SKM-1 treated with dmso at 0.1 percent for 144 hours (cell line): ENCODE measurements at regions not wholly inside any gene's neighbourhood (a gene's known extent, or its start where the extent isn't known, plus 50 kb on each side); places are given as distances from the start of the nearest gene placed in this dataset.

Experiments
- DNase-seq: peaks from one replicate; lab custom pipeline; 2025; ENCODE audit not compliant: unreplicated experiment; lab: John Stamatoyannopoulos, UW

DNA sequence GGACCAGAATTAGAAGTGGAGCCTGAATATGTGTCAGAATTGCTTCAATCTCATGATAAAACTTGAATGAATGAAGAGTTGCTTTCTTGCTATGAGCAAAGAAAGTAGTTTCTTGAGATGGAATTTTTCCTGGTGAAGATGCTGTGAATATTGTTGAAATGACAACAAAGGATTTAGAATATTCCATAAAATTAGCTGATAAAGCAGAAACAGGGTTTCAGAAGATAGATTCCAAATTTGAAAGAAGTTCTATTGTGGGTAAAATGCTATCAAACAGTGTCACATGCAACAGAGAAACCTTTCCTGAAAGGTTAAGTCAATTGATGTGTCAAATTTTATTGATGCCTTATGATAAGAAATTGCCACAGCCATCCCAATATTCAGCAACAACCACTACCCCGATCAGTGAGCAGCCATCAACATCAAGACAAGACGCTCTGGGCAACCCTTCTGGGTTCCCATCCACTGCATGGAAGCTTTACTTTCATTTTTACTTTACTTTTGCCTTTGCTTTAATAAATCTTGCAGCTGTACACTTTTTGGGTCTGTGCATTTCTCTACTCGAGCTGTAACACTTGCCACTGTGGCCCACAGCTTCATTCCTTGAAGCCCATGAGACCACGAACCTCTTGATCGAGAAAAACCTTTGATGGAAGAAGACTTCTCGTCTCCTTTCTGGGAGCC lies 104.0 kb upstream of the SSTR1 start:
- DNase-seq: no peak

DNA sequence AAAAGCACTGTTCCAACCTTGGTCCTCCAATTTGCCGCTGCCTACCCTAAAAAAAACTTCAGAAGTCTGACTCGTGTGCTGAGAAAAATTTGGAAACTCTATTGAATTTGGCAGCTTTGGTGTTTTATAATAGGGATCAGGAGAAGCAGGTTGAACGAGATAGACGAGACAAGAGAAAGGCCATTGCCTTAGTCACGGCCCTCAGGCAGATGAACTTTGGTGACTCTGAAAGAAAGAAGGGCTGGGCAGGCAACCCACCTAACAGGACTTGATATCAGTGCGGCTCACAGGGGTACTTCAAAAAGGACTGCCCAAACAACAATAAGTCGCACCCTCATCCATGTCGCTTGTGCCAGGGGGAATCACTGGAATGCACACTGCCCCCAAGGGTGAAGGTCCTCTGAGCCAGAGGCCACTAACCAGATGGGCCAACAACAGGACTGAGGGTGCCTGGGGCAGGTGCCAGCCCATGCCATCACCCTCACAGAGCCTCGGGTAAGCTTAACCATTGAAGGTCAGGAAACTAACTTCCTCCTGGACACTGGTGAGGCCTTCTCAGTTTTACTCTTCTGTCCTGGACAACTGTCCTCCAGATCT lies 102.5 kb upstream of the SSTR1 start:
- no peak for DNase-seq

DNA sequence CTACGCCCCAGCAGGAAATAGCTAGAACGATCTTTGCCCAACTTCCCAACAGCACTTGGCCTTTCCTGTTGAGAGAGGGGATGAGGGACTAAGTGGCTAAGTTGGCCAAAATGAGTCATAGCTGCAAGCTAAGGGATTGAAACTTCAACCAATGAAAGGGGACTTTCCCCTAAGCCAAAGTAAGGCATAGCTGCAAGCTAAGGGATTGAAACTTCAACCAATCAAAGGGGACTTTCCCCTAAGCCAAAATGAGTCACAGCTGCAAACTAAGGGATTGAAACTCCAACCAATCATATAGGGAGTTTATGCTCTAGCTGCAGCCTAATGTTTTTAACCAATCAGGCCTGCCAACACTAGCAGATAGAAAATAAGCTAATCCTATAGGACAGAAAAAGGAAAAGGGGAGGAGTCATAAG lies 100.5 kb upstream of the SSTR1 start:
- no peak for DNase-seq

DNA sequence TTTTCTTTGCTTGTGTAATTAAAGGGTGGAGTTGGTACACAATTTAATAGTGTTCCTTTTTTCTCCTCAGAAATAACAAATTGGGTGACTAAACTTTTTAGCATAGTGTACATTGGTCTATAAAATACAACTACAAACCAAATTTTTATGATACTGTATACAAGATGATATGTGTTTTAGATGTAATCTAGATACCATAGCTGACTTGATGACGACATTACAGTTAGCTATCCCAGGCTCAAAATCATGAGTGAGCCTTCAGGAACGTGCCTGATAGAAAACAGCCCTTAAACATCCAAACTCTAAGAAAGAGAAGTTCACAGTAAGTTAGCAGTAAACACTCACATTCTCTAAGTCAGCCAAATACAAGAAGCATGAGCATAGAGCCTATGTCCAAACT lies 99.0 kb upstream of the SSTR1 start:
- DNase-seq: no peak

DNA sequence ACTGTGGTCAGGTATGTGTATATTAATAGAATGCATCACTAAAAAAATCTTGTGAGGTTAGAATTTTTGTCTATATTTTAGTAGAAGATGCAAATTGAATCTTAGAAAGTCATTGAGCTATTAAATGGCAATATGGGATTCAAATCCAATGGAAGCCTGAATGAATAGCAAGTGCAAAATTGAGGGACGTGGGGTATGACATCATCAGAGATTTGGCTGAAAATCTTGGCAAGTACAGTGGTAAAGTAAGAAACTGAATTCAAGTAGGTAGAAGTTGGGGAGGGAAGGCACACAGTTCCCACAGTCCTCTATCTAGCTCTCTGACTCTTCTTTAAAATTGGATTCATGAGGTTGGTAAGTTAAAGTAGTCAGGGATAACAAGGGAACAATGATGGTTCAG lies 97.4 kb upstream of the SSTR1 start:
- DNase-seq: no peak

DNA sequence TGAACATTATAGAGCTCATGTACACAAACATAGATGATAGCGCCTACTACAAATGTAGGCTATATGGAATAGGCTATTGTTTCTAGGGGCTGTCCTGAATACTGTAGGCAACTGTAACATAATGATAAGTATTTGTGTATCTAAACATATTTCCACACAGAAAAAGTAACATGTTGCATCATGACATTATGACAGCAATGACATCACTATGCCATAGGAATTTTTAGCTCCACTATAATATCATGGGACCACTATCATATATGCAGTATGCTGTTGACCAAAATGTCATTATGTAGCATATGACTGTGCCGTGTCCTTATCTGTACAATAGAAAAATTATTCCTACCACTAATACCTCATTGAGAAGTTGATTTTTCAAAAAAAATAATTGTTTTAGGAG lies 96.7 kb upstream of the SSTR1 start:
- no peak for DNase-seq

DNA sequence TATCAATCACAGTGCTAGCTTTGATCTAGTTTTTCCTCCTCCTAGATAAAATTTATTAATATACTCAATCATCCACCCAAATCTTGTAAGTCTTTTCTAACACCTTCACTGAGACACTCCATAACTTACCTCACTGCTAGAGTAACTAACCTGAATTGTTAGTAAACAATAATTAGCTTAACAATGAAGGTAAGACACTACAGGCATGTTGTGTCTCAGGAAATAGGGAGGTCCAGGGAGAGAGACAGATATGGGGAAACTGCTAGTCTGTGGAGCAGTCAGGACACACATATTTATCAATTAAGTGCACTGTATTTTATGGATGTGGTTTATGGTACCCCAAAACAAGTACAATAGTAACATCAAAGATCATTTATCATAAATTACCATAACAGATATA lies 94.2 kb upstream of the SSTR1 start:
- no peak for DNase-seq

DNA sequence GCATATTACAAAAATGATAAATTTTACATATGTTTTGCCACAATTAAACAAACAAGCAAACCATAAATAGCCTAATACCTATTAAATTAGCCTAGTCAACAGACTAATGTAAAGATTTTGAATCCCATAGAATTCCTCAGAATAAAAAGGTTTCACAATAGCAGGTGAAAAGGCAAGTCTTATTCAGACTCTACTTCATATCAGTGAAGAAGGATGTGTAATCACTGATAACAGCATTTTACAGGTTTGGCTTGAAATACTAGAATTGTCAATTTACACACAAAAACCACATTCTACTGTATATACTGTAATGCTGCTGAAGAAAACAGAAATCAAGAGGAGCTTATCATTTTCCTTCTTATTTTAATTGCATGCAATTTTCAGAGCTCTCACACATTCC lies 90.8 kb upstream of the SSTR1 start:
- no peak for DNase-seq

DNA sequence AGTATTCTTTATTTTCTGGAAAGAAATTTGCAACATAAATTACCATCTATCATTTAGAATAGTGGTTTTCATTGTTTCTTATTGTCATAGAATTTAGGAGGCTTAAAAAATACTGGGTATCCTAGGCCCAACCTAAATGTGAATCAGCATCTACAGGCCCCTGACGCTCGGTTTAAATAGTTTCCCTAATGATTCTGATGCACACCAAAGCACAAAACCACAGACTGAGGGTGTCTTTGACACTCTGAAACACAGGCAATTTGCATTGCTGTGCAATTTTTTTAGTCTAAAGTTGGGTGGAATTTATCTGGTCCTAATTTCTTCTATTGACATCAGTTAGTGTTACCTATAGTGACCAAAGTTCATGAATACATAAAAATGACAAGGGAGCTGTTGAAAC lies 87.6 kb upstream of the SSTR1 start:
- DNase-seq: no peak

DNA sequence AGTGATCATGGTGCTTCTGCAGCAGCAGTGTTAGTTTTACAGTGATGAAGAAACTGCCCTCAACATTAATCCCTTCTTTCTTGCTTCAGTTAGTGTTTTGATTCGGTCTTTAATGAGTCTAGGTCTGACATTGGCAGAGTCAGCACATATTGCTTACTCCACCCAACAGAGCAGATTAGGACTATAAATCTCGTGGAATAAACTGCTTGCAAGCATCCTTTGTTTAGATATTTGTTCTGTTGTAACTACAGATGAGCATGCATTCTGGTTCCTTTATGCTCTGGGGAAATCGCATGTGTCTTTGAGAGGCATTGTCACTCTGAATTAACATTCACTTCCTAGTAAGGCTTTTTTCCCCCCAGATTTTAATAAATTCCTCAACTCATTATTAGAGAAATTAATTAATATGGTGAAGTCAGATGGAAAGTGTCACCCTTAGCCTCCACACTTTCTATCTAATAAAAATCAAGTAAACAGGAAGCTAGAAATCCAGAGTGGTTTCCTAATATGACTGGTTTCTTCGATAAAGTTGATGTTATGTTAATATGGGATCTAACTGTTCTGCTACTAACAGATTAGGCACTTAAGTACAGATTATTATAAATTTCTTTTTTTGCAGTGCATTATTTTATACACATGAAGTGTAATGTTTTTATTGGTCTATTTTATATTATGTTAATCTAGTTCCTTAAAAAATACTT lies 86.2 kb upstream of the SSTR1 start:
- DNase-seq: no peak

DNA sequence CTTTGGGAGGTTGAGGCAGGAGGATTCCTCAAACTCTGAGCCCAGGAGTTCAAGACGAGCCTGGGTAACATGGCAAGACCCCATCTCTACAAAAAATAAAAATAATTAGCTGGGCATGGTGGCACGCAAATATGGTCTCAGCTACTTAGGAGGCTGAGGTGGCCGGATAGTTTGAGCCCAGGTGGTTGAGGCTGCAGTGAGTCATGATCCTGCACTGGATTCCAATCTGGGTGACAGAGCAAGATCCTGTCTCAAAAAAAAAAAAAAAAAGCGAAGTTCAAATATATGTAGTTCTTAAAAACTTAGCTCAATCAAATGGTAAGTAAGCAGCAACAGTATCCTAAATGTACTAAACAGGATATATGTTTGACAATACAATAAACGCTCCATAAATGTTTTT lies 85.5 kb upstream of the SSTR1 start:
- no peak for DNase-seq

DNA sequence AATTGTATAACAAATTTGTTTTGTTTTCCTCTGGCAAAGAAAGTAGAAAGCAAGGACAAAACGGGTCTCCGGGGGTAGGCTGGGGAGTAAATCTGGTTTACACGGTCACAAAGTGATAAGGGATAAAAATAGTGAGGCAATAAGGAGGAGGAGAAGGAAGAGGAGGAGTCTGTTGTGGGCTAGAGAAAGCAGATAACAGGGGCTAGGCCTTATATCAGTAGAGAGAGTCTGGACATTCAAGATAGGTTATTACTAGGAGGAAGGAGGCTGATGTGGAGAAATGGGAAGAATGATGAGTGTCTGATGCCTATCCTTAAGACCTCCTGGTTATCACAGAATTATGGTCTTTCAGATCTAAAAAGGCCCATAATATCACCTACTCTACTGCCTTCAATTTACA lies 83.2 kb upstream of the SSTR1 start:
- DNase-seq: no peak

DNA sequence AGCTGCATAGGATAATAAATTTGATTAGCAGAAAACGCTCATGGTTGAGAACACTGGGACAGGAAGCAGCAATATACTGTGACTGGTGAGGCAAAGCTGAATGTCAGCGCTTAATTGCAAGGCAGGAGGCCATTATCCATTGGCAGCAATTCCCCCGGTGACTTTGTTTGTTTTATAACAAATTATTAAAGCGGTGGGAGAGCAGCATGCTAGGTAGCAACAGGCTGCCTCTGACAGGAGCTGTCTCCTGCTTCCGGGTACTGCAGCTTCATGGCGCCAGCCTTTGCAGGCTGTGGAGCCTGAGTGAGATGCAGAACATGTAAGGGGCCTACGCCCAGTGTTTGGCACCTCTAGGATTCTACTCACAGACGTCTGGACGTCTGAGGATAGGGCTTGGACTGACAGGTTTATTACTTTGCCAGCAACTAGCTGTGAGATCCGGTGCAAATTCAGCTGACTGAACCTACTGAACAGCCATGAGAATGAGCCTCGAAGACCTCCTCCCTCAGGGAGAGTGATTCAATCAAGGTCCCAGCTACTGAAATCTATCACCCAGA lies 82.1 kb upstream of the SSTR1 start:
- no peak for DNase-seq

DNA sequence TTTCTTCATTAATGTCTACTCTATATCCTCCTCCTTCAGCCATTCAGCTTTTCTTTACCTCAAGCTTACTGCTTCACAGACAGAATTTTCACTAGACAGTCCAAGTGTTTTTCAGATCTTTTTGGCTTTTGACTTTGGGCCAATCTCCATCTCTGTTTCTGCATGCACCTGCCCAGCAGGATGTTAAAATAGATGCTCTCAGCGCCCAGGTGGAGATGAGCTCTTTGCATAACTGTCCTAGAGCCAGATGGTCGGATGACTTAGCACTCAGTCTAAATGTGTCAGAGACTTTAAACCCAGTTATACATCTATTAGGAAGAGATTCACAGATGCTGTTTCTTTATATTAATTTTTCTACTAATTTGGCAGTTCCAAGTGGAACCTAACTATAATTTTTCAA lies 80.3 kb upstream of the SSTR1 start:
- no peak for DNase-seq

DNA sequence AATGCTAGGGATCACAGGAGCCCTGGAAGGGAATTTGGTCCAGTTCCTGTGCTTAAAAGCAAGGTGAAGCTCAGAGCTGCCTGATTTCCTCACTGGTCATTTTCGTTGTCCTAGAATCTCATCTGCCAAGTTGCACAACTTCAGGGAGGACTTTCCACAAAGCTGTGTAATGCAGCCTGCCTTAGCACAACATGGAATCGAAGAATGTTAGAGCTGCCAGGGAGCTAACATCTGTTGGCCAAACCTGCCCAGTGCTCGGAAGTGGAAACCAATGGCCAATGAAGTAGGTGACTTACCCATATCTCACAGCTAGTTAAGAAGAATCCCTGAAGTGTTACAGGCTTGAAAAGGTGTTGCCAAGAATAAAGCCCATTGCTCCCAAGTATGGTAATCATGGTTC lies 79.9 kb upstream of the SSTR1 start:
- no peak for DNase-seq

DNA sequence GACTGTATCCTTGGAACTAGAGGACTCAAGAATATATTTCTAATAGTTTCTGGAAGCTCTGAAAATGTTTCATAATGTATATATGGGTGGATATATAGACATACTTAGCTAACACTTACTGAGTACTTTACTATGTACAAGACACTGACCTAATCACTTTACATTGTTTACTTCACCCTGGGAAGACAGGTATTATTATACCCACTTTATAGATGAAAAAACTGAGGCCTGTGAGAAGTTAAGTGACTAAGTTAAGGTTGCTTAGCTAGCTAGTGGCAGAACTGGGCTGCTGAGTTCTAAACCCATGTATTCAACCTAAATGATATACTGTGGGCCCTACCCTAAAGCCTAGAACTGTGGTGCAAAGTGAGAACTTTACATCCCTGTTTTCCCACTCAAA lies 79.1 kb upstream of the SSTR1 start:
- no peak for DNase-seq

DNA sequence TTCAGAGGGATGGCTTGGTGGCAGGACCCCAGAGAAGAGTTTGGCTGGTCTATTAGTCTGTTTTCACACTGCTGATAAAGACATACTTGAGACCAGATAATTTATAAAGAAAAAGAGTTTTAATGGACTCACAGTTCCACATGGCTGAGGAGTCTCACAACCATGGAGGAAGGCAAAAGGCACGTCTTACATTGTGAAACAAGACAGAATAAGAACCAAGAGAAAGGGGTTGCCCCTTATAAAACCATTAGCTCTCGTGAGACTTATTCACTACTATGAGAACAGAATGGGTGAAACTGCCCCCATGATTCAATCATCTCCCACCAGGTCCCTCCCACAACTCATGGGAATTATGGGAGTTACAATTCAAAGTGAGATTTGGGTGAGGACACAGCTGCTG lies 78.5 kb upstream of the SSTR1 start:
- no peak for DNase-seq

DNA sequence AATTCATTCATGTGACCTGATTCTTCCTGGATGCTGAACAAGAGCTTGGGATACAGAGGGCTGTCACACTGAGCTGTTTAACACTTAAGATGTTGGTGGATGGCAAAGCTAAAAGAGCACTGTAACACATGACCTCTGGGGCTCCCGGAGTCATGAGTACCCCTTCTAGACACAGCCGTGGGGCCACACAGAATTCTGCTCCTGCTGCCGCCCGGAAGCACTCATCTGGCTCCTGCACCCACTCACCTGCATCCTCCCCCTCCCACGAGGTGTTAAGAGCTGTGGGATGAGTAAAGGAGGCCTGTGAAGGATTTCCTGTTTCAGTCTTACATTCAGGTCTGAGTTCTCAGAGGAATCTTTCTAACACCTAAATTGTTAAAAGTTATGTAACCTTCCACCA lies 78.0 kb upstream of the SSTR1 start:
- no peak for DNase-seq

DNA sequence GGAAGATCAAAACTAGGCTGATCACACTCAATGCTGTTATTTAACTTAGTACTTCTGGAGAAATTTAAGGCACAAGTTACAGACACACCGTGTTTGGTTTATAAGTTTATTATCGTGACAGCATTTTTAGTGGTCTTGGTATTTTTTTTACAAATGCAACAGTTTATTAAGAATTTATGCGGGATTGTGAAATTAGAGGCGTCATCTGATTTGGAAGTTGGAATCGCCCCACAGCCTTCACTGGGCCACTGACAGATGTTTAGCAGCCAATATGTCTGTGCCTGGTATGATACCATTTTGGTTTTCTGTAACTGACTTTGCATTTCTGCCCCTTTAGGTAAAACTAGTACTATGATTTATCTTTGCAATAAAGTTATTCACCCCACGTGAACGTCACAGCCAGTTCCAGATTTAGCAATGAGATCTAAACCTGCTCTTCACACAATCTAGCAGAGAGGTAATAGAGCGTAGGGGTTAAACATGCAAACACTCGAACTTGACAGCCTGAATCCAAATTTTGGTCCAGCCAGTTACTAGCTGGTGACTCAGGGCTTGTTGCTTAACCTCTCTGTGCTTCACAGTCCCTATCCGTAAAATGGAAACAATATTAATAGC lies 73.2 kb upstream of the SSTR1 start:
- no peak for DNase-seq

DNA sequence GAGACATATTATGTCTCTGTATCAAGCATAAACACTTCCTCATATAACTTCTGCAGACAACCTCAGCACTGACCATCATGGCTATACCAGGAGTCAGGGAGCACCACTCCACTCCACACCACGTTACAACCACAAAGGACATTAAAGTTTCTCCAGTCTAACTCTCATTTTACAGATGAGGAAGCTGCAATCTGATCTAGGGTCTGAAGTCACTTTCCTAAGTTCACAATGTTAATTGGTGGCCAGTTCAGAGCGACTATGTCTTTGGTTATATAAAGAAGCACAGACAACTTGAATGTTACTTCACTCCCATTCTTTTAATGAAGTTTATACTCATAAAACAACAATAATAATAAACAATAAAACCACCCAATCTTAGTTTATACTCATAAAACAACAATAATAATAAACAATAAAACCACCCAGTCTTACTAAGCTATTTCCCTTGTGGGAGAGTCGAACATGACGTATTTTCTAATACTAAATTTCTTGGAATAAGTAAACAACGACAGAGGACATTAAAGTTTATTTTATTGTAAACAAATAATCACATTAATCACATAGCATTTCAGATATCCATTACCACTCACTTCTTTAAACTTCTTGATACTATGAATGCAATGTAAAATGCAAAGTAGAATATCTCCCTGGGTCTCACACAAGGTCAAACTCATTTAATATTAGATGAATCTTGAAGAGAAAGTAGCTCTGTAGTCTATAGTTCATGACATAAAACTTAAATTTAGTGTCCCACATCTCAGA lies 72.4 kb upstream of the SSTR1 start:
- no peak for DNase-seq

DNA sequence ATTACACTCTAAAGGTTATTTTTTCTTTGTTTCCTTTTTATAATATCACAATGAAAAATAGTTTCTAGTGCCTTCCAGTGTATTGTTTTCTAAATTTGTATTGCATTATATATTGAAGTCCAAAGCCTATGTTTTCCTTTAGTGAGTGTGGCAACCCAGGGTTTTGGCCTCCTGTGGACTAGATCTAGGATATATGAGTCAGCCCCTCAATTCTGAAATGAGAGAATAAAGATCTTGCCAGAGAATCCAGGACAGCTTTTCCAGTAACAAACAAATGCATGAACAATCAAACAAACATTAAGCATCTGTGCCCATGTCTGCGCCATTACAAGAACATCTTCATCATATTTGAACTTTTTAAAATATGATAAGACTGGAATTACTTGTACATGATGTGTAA lies 70.7 kb upstream of the SSTR1 start:
- DNase-seq: no peak
